ENCODE measurements at regions not wholly inside any gene's neighbourhood (a gene's known extent, or its start where the extent isn't known, plus 50 kb on each side); places are given as distances from the start of the nearest gene placed in this dataset.

GRCh38 chr3:159619341-159619885 lies 369.2 kb upstream of the IL12A start:
- H3K9ac ChIP-seq (ENCODE audit: low read length), result no peak overlapping the region
- no peaks in the 10 kb centered on the region for H3K9me2 ChIP-seq (replicated peaks; ENCODE audit: insufficient read depth, low read length)
- no peak for DNase-seq
- no peaks in the 10 kb centered on the region for H3F3A ChIP-seq (ENCODE audit: insufficient read depth, low read length)
- no peak overlapping the region for H3K27ac ChIP-seq (ENCODE audit: low read length)
- H4K20me1 ChIP-seq (ENCODE audit: insufficient read depth, low read length), result no peaks in the 10 kb centered on the region
- no peaks in the 10 kb centered on the region for H3K36me3 ChIP-seq (replicated peaks; ENCODE audit: insufficient read depth, low read length)
- H3K4me2 ChIP-seq (ENCODE audit: low read depth, low read length), result no peak overlapping the region
- no peak overlapping the region for H2AFZ ChIP-seq (ENCODE audit: low read length)
- no peaks in the 10 kb centered on the region for H3K79me2 ChIP-seq (ENCODE audit: low read length)
- H3K27me3 ChIP-seq (replicated peaks; ENCODE audit: insufficient read depth, low read length), result no peaks in the 10 kb centered on the region
- H3K4me1 ChIP-seq (ENCODE audit: low read length), result no peaks in the 10 kb centered on the region
- H3K4me3 ChIP-seq (ENCODE audit: low read length), result no peak overlapping the region
- H3K9me3 ChIP-seq (replicated peaks; ENCODE audit: insufficient read depth, low read length), result no peaks in the 10 kb centered on the region
- TF ChIP-seq EZH2 (optimal IDR thresholded peaks at IDR 0.05; ENCODE audit: low read depth, low read length) (no peak), EZH2phosphoT487 (IDR thresholded peaks at IDR 0.05; ENCODE audit: low read length) (no peak), CTCF (IDR thresholded peaks at IDR 0.05; ENCODE audit: low read length) (no peak)

- Histone ChIP-seq H3K4me2 (ENCODE audit: low read depth, low read length) (no peak overlapping the region), H3K27ac (ENCODE audit: low read length) (no peak overlapping the region)
- DNase-seq, result no peak
These were observed 368.4 kb upstream of the IL12A start for GRCh38 chr3:159620281-159620680.

GRCh38 chr3:159620873-159621272 lies 367.8 kb upstream of the IL12A start:
- no peak overlapping the region for H3K4me3 ChIP-seq (ENCODE audit: low read length)
- no peaks in the 10 kb centered on the region for H3K4me1 ChIP-seq (ENCODE audit: low read length)
- H3K27ac ChIP-seq (ENCODE audit: low read length), result no peak overlapping the region
- H3F3A ChIP-seq (ENCODE audit: insufficient read depth, low read length), result no peaks in the 10 kb centered on the region
- no peaks in the 10 kb centered on the region for H3K9me3 ChIP-seq (replicated peaks; ENCODE audit: insufficient read depth, low read length)
- no peaks in the 10 kb centered on the region for H3K79me2 ChIP-seq (ENCODE audit: low read length)
- H2AFZ ChIP-seq (ENCODE audit: low read length), result no peak overlapping the region
- no peak overlapping the region for H3K4me2 ChIP-seq (ENCODE audit: low read depth, low read length)
- no peaks in the 10 kb centered on the region for H3K9me2 ChIP-seq (replicated peaks; ENCODE audit: insufficient read depth, low read length)
- no peaks in the 10 kb centered on the region for H3K36me3 ChIP-seq (replicated peaks; ENCODE audit: insufficient read depth, low read length)
- no peaks in the 10 kb centered on the region for H4K20me1 ChIP-seq (ENCODE audit: insufficient read depth, low read length)
- no peaks in the 10 kb centered on the region for H3K27me3 ChIP-seq (replicated peaks; ENCODE audit: insufficient read depth, low read length)
- no peak for TF ChIP-seq CTCF (IDR thresholded peaks at IDR 0.05; ENCODE audit: low read length)
- TF ChIP-seq EZH2phosphoT487 (IDR thresholded peaks at IDR 0.05; ENCODE audit: low read length), result no peak
- TF ChIP-seq EZH2 (optimal IDR thresholded peaks at IDR 0.05; ENCODE audit: low read depth, low read length), result no peak
- H3K9ac ChIP-seq (ENCODE audit: low read length), result no peak overlapping the region
- DNase-seq, result no peak

More at GRCh38 chr3:159620281-159620680, 368.4 kb upstream of the IL12A start:
- Histone ChIP-seq H3K79me2 (ENCODE audit: low read length) (no peaks in the 10 kb centered on the region), H3K27me3 (replicated peaks; ENCODE audit: insufficient read depth, low read length) (no peaks in the 10 kb centered on the region), H3K4me3 (ENCODE audit: low read length) (no peak overlapping the region), H2AFZ (ENCODE audit: low read length) (no peak overlapping the region), H3F3A (ENCODE audit: insufficient read depth, low read length) (no peaks in the 10 kb centered on the region), H3K9ac (ENCODE audit: low read length) (no peak overlapping the region), H4K20me1 (ENCODE audit: insufficient read depth, low read length) (no peaks in the 10 kb centered on the region), H3K4me1 (ENCODE audit: low read length) (no peaks in the 10 kb centered on the region), H3K36me3 (replicated peaks; ENCODE audit: insufficient read depth, low read length) (no peaks in the 10 kb centered on the region), H3K9me3 (replicated peaks; ENCODE audit: insufficient read depth, low read length) (no peaks in the 10 kb centered on the region), H3K9me2 (replicated peaks; ENCODE audit: insufficient read depth, low read length) (no peaks in the 10 kb centered on the region)
- no peak for TF ChIP-seq EZH2 (optimal IDR thresholded peaks at IDR 0.05; ENCODE audit: low read depth, low read length)
- no peak for TF ChIP-seq CTCF (IDR thresholded peaks at IDR 0.05; ENCODE audit: low read length)
- no peak for TF ChIP-seq EZH2phosphoT487 (IDR thresholded peaks at IDR 0.05; ENCODE audit: low read length)

All from MM.1S (cell line).